EL (cell line): ENCODE measurements at regions not wholly inside any gene's neighbourhood (a gene's known extent, or its start where the extent isn't known, plus 50 kb on each side); places are given as distances from the start of the nearest gene placed in this dataset.

Experiments used
- DNase-seq: peaks from one replicate; pipeline ENCODE4 v3.0.0-alpha.2; 2016

DNA sequence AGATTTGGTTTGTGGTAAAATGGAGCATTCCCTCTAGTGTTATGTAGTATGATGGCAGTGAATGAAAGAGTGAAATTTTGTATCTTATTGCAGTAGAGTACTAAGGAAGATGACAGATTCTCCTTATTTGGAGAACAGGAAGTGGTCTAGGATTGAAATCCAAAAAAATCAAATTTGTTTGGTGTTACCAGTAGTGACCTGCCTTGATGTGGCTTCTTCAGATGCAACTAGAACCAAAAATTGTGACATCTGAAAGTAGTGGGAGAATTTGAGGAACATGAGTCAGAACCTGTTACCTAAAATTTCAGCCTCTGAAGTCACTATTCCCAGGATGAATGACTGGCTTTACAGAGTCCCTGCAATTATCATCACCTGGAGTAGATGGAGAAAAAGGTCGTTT is 165.9 kb downstream of the KLF5 start:
- DNase-seq = no peak

- DNase-seq = no peak
These were observed 164.6 kb downstream of the KLF5 start for GRCh38 chr13:73223372-73223781.

GRCh38 chr13:73222627-73223305 is 164.0 kb downstream of the KLF5 start:
- no peak for DNase-seq

DNA sequence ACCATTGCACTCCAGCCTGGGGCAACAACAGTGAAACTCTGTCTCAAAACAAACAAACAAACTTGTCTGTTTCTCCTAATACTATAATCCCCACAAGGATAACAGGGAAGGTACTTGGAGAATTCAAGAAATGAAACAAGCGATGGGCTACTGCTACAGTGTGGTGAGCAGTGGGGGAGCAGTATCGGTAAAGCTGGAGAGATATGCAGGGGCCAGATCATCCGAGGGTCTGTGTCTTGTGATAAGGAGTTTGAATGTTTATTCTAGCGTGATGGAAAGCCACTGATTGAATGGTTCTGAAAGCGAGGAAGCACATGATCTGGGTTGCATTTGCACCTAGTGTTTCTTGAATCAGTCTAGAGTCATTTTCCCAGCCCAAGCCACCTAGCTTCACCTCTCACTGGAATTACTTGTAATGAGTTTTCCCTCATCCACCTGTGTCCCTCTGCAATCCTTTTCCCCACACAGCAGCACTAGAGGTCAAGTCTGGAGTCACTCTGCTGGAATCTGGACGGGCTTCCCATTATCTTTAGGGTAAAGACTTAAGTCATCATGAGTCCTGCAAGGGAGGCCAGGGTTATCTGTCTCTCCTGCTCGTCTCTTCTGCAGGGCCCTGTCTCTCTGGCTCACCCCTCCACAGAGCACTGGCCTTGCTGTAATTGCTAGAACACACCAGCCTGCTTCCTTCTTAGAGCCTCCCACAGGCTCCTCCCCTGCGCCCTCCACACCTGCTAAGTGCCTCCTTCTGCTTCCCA is 162.3 kb downstream of the KLF5 start:
- peak; percentile 26 for DNase-seq

DNA sequence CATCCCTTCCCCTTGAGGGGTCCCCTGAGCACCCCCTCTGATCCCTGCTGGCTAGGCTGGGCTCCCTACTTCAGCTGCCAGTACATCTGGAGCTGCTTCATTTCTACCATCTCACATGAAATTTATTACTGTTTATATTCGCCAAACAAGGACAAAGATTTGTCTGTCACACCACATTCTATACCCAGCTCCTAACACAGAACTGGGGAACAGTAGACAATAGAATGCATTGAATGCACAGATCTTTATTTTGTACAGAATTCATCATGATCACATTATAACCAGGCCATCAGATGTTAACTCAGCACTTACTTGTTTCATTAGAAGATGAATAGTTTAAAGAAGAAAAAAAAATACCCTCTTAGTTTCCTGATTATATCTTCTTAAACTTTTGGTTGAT is 159.4 kb downstream of the KLF5 start:
- DNase-seq = no peak

GRCh38 chr13:73216381-73216831 is 157.6 kb downstream of the KLF5 start:
- peak; percentile 30 for DNase-seq

DNA sequence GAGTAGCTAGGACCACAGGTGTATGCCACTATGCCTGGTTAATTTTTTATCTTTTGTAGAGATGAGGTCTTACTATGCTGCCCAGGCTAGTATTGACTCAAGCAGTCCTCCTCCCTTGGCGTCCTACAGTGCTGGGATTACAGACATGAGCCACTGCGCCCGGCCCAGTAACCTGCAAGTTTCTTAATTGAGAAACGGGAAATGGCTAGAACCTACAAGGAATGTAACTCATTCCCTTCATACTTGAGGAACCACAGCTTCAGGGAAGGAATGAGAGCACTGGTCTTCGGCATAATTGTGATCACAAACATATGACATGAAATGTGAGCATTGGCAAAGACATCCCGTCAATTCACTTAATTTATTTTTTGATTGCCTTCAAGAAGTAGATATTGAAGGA is 157.0 kb downstream of the KLF5 start:
- peak; percentile 79 for DNase-seq

DNA sequence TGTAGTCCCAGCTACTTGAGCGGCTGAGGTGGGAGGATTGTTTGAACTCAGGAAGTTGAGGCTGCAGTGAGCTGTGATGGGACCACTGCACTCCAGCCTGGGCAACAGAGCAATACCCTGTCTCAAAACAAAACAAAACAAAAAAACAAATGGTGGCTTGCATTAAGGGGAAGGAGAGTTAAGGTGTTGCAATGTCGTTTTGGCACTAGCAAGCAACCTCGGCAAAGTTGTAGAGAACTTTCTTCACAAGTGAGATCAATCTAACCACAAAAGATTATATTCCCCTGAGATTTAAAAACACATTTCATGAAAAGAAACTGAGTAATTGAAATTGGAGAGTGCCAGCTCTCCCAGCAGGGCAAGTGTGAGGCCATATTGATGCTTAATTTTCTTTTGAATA is 153.7 kb downstream of the KLF5 start:
- no peak for DNase-seq

DNA sequence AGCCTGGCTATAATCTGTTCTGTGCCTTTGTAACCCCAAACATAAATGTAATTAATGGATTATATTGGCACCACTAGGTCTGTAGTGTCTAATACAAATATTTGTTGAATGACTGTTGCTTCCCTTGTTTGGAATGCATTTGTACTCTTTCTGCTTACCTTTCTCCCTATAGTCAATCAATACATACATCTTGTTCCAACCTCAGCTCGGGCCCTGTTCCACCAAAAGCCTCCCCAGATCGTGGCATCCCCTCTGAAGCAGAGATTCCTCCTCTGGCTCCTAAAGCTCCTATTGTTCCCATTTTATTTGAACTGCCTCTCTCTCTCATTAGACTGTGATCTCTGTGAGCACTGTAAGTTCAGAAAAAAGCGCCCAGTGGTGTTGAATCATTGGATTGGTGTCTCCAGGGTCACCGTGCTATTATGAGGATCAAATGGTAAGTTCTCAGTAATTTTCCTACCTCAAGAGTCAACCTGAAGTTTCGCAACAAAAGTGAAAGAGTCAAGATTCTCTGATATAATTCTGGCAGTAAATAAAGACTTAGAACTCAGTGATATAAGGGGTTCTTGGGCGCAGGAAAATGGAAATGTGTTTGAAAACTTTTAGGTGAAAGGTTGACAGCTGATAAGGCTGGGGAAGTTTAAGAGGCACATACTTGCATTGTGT is 151.5 kb downstream of the KLF5 start:
- no peak for DNase-seq

GRCh38 chr13:73204952-73205351 is 146.1 kb downstream of the KLF5 start:
- no peak for DNase-seq

DNA sequence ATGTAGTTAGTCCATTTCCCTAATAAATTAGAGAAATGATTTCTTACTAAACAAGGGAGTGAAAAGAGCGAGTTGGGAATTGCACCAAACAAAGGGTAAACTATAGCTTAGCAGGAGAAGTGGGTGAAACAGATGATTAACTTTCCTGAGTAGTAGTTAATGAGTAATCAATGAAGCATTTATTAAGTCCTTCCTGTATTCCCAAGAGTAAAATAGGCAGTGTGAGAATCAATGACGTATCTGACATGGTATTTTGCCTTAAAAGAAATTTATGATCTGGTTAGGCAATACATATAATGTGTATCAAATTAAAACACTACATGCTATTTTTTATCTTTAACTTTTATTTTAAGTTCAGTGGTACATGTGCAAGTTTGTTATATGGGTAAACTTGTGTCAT is 142.8 kb downstream of the KLF5 start:
- peak; percentile 49 for DNase-seq

GRCh38 chr13:73198991-73199411 is 140.2 kb downstream of the KLF5 start:
- peak; percentile 38 for DNase-seq

DNA sequence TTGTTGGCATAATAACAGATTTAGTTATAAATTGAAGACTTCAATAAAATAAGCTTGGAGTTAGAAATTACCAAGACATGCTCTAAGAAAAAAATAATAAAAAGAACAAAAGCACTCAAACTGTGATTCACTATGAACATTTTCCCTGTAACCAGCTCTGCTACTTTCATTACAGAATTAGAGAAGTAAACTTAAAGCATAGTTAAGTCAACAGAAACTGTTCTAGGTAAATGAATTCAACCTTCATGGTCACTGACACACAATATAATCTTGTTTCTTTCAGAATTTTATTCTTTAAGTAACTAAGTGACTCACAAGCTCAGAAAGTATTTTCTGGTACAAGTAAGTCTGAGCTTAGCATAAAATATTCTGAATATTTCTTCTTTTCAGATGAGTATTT is 136.3 kb downstream of the KLF5 start:
- DNase-seq = no peak

DNA sequence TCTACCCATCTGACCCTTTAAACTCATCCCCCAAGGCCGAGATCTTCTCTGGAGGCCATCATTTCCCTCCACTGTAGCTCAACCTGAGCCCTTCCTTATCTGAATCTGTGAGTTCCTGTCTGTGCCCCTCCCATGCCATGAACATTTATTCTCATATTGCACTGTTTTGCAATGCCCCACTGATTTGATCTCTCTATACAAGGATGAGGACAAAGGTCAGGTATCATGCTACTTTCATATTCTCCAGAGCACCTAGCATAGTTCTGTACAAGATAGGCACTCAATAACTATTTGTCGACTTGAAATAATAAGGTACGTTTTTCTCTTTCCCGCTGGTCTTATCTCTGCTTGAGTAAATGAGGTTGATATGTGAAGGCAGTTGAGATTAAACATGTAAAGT is 135.5 kb downstream of the KLF5 start:
- DNase-seq = no peak

DNA sequence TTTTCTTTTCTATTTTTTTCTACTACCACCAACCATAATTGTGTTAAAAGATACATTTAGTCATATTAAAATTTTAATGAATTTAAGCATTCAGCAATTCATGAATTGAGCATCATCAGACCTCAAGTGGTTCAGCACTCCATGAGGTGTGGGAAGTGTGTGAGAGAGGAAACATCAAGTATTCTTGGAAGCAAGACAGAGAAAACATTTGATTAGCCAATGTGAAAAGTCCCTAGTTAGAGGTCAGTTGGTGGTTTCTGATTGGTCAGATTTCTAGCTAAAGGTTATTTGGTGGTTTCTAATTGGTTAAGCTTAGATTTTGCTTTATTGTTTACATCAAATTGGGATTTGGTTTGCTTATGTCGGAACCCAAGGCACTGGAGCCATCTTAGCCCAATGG is 134.7 kb downstream of the KLF5 start:
- no peak for DNase-seq

GRCh38 chr13:73190477-73190876 is 131.7 kb downstream of the KLF5 start:
- no peak for DNase-seq

DNA sequence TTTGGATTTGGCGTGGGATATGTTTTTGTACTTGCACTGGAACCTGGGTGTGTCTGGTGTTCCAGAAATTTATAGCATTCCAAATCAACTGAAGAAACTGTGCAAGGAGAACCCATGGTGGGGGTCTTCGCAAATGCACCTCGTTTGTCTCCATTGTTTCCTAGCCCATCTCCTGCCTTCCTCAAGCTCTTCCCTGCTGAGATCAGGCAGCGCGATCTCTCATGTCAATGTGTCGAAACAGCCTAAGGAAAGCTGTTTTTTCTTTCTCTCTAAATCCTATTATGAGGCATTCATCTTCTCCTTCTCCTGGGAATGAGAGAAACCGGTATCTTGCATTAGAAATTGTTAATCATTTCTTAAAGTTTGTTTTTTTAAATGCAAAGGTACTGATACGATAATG is 131.0 kb downstream of the KLF5 start:
- no peak for DNase-seq

DNA sequence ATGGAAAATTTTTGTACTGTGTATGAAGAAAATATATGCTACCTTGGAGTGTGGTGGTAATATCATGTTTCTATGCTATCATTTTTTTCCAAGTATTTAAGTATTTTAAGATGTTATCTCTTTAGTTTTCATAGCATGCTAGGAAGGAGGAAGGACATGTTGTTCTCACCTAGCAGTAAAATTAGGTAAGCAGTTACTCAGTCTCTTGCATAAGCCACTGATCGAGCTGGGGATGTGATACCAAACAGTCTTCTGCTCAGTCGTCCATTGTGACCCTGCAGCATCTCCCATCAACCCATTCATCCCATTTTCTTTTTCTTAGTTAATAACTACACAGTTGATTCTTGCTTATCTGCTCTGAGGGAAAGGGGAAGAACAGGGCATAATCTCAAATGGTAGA is 130.6 kb downstream of the KLF5 start:
- DNase-seq = no peak

GRCh38 chr13:73187106-73187505 is 128.3 kb downstream of the KLF5 start:
- DNase-seq = no peak

DNA sequence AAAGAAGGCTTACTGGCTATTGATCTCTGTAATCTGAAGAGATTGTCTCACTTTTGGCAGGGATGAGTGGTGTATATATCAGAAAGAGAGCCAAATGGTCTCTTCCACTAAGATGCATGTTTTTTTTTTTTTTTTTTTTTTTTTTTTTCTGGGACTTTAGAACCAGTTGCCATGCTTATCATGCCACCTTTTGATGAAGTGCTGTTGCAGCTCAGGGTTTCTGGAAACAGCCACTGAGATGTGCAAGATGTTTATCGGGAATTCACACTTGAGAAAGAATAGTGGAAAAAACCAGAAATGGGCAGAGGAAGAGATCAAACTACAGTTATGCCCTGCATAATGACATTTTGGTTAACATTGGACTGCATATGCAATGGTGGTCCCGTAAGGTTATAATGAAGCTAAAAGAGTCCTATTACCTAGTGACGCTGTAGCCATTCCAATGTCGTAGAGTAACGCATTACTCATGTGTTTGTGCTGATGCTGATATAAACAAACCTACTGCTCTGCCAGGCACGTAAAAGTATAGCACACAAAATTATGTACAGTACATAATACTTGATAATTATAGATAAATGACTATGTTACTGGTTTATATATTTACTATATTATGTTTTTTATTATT is 121.0 kb downstream of the KLF5 start:
- no peak for DNase-seq

- DNase-seq = no peak
These were observed 119.2 kb downstream of the KLF5 start for GRCh38 chr13:73177916-73178565.

GRCh38 chr13:73177017-73177416 is 118.2 kb downstream of the KLF5 start:
- DNase-seq = no peak

GRCh38 chr13:73174521-73175010 is 115.8 kb downstream of the KLF5 start:
- no peak for DNase-seq
